Activated CD8-positive, alpha-beta memory T cell treated with anti-CD3 and anti-CD28 coated beads, Interleukin-2, amount 10 ng/mL, durations not matched to agents 7 days and 5 days (primary cell): ENCODE measurements at regions not wholly inside any gene's neighbourhood (a gene's known extent, or its start where the extent isn't known, plus 50 kb on each side); places are given as distances from the start of the nearest gene placed in this dataset.
"Not testable (repeated sequence)": the region's sequence is repeated elsewhere in the genome, so short reads cannot be mapped to it uniquely, and the experiment has no call there.

Experiments used
- ATAC-seq: fragments of 150-1000 bp; cut with Tn5 transposase; one replicate; pipeline ENCODE4 v1.10.0; 2021; ENCODE audit warnings: moderate library complexity
- CTCF ChIA-PET: fragments of 350-600 bp; sonication (Branson Sonifier 250); formaldehyde crosslinking; loops from one replicate; lab custom pipeline; 2021; ENCODE audit warnings: antibody characterized with exemption; lab: Charles Lee
- DNase-seq: peaks from one replicate; pipeline ENCODE4 v3.0.0-alpha.2; 2020
- H3K27ac Mint-ChIP-seq: one replicate; pipeline ENCODE4 v1.8.0; 2021; ENCODE audit warnings: mild to moderate bottlenecking, mixed read lengths
- H3K27me3 Mint-ChIP-seq: one replicate; pipeline ENCODE4 v1.8.0; 2021; ENCODE audit warnings: mixed read lengths
- H3K36me3 Mint-ChIP-seq: one replicate; pipeline ENCODE4 v1.8.0; 2021; ENCODE audit warnings: mild to moderate bottlenecking, mixed read lengths
- H3K4me1 Mint-ChIP-seq: one replicate; pipeline ENCODE4 v1.8.0; 2021; ENCODE audit warnings: mixed read lengths
- H3K4me3 Mint-ChIP-seq: one replicate; pipeline ENCODE4 v1.8.0; 2021; ENCODE audit warnings: mild to moderate bottlenecking, moderate library complexity, mixed read lengths
- H3K9me3 Mint-ChIP-seq: one replicate; pipeline ENCODE4 v1.8.0; 2022; ENCODE audit warnings: low read depth, mixed read lengths

DNA sequence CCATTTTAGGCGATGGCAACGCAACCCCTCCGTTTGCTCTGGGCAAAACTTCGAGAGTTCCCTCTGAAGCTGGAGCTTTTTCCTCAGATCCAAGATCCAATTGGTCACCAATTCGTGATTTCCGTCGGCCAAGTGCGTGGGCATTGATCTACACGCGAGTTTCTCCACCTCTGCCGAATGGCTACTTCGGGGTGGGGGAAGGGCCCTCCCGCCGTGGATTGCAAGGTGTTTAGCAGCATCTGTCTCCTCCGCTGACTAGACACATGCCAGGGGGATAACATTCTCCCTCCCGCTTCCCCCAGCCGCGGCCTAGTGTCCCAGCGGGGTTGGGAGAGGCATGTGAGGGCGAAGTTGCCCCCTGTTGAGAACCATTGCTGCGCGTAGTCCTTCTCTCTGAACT, 120.6 kb downstream of the PPIAL4A start:
- Mint-ChIP-seq H3K4me1 (peaks cover 12% of the 10 kb centered on the region), H3K27me3 (peaks cover 29% of the 10 kb centered on the region)
- ATAC-seq, H3K36me3 Mint-ChIP-seq, H3K4me3 Mint-ChIP-seq, H3K9me3 Mint-ChIP-seq, H3K27ac Mint-ChIP-seq, CTCF ChIA-PET, DNase-seq: not testable (repeated sequence)

DNA sequence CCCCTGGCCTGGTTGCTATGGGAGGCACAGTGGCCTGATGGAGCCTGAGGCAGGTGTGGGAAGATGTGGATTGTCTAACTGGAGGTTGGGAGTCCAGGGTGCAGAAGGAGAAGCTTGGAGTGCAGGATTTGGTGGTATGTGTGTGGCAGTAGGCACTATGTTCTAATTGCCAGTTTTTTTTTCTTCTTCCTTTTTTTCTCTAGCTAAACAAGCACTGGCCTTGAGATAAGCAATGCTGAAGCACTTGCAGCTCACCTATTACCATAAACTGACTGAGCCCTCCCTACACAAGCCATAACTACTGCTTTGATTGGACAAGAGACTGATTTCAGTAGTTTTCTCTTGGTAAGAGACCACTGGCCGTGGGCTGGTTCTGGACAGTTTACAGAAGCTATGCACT, 123.6 kb downstream of the PPIAL4A start:
- not testable (repeated sequence) for H3K27ac Mint-ChIP-seq, DNase-seq

DNA sequence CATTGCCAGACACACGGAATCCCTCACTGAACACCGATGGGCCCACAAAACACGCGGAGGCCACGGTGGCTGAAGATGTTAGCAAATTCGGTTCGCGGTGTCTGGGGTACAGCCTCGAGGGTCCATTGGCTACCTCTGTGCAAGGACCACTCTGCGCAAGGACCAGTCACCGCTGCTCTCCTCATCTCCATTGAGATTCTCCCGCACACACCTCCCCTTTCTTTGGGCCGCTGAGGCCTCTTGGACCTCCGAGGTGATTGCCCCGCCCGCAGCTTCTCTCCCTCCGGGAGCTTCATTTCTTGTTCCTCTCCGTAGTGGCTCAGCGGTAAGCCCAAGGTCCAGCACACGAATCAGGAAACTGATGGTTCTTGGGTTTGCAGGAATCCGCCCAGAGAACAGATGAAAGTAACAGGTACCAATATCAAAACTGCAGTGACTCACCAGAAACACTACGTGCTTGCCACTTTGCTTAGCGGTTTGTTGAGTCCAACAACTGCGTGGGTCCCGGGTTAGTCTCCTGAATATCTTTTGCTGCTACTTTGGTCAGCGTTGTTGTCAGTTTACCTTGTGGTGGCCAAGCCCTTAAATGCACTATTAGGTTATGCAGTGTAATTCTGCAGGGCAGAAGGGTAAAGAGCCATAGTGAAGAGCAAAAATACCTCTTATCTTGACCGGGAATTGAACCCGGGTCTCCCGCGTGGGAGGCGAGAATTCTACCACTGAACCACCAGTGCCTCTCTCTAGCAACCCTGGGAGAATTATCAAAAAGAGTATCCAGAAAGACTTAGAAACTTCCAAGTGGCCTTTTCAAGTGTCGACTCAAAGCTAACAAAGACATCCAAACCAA, 126.8 kb downstream of the PPIAL4A start:
- ATAC-seq (peak; percentile 85), DNase-seq (peak; percentile 59)
- H3K4me1 Mint-ChIP-seq, H3K9me3 Mint-ChIP-seq, H3K27ac Mint-ChIP-seq, CTCF ChIA-PET, H3K36me3 Mint-ChIP-seq, H3K27me3 Mint-ChIP-seq, H3K4me3 Mint-ChIP-seq: not testable (repeated sequence)

More for the DNA sequence above, 123.6 kb downstream of the PPIAL4A start:
- Mint-ChIP-seq H3K4me1 (peaks cover 12% of the 10 kb centered on the region), H3K27me3 (peaks cover 19% of the 10 kb centered on the region)
- H3K36me3 Mint-ChIP-seq, H3K4me3 Mint-ChIP-seq, CTCF ChIA-PET, ATAC-seq, H3K9me3 Mint-ChIP-seq: not testable (repeated sequence)

DNA sequence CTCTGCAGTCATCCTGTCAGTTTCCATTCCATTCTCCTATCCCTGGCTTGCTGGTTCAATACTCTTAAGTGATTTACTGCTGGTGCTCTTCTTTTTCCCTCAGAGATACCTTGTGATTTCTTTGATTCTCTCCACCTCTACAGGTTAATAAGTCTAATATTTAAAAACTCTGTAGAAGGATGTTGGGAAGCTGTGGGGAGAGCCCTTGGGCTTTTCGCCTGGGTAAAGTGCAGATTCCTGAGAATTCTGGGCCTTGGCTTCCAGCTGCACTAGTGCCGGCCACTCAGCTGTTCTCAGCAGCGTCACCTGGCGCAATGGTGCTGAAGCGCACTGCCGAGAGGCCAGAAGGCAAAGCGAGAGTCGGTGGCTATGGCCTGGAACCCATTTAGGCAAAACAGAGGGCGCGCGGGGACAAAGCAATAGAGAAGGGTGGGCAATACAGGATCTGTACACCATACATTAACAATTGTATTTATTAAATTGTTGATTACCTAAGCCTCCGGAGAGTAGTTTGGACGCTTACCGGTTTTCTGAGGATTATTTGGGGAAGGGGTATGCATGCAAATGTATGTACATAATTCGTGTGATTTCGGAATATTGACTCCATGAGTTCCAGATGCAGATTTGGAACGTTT, 130.3 kb downstream of the PPIAL4A start:
- H3K9me3 Mint-ChIP-seq, H3K4me1 Mint-ChIP-seq, H3K27me3 Mint-ChIP-seq, H3K27ac Mint-ChIP-seq, DNase-seq, CTCF ChIA-PET, H3K36me3 Mint-ChIP-seq, ATAC-seq, H3K4me3 Mint-ChIP-seq: not testable (repeated sequence)

DNA sequence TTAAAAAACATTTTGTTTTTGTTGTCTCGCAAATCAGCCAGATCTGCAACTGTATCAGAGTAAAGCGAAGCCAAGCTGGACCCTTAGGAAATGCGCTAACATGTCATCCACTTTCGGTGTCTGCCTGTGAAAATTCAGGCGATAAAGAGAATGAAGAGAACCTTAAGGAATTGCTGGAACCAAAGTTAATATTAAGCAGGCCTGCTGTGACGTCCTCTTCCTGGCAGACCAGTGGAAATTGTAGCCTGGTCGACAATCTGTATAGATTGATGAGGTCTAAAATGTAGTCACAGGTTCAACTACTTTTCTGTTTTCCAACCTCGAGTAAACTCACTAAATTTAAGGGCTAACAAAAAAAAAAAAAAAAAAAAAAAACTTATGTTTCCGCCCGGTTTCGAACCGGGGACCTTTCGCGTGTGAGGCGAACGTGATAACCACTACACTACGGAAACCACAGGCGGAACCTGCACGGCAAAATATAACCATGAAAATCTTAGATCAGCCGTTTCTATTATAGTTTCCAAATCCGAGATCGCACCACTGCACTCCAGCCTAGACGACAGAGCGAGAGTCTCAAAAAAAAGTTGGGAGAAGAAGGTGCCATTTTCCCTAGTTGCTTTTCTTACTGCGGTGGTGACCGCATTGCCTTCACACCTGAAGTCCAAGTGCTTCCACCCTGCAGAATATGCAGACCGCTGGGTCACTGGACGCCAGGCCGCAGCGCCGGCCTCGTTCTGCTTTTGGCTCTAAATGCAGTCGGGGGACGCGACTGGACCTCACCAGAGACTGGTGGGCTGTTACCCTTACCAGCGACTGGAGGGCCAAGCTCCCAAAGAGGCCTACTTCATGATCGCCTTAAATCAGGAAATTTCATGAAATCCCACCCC, 131.0 kb downstream of the PPIAL4A start:
- H3K4me3 Mint-ChIP-seq, H3K36me3 Mint-ChIP-seq, H3K27ac Mint-ChIP-seq, H3K27me3 Mint-ChIP-seq, ATAC-seq, H3K9me3 Mint-ChIP-seq, CTCF ChIA-PET, H3K4me1 Mint-ChIP-seq: not testable (repeated sequence)
- peak; percentile 56 for DNase-seq

DNA sequence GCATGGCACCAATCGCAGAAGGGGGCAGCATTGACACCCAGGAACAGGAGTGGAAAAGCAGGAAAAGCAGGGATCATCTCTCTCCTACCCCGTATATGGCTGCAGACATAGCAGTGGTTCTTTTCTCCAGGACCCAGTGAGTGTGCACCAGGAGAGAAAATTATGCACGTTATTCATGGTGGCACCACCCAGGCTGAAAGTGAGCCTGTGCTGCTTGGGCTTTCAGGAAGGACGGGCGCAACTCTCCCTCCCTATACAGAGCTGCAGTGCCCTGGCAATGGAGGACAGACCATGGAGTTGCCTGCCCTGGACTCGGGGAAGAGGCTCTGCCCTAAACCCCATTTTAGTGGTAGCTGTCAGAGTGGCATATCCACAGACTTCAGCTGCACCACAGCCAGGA, 132.1 kb downstream of the PPIAL4A start:
- DNase-seq, CTCF ChIA-PET, ATAC-seq, H3K27me3 Mint-ChIP-seq, H3K4me3 Mint-ChIP-seq, H3K36me3 Mint-ChIP-seq, H3K27ac Mint-ChIP-seq, H3K9me3 Mint-ChIP-seq, H3K4me1 Mint-ChIP-seq: not testable (repeated sequence)

DNA sequence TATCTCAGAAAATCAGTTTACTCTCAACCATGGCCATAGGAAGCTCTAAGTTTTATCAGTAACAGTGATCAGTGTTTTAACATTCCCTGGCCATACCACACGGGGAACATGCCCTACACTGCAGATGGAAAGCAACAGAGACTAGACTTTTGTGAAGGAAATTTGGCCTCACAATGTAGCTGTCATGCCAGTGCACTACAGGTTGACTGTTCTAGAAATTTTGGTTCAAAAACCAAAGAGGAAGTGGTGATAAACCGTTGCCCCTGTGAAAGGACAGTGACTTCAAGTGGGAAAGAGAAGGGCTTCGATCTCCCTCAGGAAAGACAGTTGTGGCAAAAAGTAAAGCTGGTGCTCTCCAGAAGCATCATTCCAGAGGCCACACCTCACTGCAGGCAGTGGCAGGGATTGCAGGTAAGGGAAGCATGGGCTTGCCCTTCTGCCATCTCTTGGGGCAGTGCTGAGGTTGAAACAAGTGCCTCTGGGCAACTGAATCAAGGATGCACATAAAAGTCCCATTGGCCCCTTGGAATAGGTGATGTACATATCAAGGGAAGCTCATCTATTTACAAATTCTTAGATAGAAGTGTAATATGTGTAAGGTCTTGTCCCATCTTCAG, 143.4 kb downstream of the PPIAL4A start:
- peaks cover 12% of the 10 kb centered on the region for H3K4me1 Mint-ChIP-seq
- H3K4me3 Mint-ChIP-seq, H3K36me3 Mint-ChIP-seq, H3K27me3 Mint-ChIP-seq, DNase-seq, H3K27ac Mint-ChIP-seq, H3K9me3 Mint-ChIP-seq, CTCF ChIA-PET: not testable (repeated sequence)
- ATAC-seq = peak; percentile 49

DNA sequence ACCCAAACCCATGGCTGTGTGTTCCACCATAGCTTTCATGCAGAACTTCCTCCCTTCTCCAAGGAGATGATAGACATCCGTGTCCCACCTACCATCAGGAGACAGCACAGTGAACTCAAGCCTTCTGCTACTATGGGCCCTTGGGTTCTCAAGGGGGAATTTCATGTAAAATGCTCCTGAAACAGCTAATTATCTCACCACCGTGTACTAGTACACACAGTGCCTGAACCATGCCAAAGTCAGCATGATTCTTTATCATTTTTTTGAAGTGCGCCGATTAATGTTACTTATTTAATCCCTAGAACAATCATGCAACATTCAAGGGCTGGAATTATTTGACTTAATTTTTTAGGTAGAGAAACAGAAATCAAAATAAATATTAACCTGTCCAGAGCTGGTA, 147.2 kb downstream of the PPIAL4A start:
- ATAC-seq, H3K9me3 Mint-ChIP-seq, H3K36me3 Mint-ChIP-seq, H3K4me3 Mint-ChIP-seq, CTCF ChIA-PET, DNase-seq, H3K27ac Mint-ChIP-seq, H3K27me3 Mint-ChIP-seq: not testable (repeated sequence)
- H3K4me1 Mint-ChIP-seq = peaks cover 12% of the 10 kb centered on the region

DNA sequence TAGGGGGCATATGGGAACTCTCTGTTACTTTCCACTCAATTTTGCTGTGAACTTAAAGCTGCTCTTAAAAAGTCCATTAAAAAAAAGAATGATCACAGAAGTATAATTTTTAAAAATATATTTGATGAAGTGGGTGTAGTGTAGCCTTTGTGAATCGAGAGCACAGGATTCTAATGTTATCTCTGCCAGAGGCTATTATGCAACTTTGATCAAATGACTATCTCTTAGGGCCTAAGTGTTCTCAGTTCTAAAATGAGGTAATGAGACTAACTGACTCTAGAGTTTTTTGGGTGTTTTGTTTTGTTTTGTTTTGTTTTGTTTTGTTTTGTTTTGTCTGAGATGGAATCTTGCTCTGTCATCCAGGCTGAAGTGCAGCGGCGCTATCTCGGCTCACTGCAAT, 143.2 kb downstream of the FAM72B start:
- CTCF ChIA-PET, H3K4me3 Mint-ChIP-seq: not testable (repeated sequence)

DNA sequence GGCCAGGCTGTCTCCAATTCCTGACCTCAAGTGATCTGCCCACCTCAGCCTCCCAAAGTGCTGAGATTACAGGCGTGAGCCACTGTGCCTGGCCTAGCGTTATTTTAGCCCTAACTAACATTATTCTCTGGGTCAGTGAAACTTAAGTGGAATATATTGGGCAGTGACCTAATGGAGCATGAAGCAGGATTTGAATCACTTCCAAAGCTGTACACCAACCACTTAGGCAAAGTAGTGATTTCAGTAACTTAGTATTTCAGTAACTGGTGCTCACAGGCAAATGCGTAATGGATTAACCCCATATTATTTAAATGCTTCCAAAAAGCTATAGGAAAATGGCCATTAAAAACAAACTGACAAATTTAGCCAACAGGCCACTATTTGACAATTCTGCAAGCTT, 142.6 kb downstream of the FAM72B start:
- H3K9me3 Mint-ChIP-seq, H3K4me1 Mint-ChIP-seq: not testable (repeated sequence)

More for the DNA sequence above, 143.2 kb downstream of the FAM72B start:
- not testable (repeated sequence) for ATAC-seq, H3K4me1 Mint-ChIP-seq, H3K9me3 Mint-ChIP-seq, DNase-seq, H3K36me3 Mint-ChIP-seq, H3K27ac Mint-ChIP-seq, H3K27me3 Mint-ChIP-seq

DNA sequence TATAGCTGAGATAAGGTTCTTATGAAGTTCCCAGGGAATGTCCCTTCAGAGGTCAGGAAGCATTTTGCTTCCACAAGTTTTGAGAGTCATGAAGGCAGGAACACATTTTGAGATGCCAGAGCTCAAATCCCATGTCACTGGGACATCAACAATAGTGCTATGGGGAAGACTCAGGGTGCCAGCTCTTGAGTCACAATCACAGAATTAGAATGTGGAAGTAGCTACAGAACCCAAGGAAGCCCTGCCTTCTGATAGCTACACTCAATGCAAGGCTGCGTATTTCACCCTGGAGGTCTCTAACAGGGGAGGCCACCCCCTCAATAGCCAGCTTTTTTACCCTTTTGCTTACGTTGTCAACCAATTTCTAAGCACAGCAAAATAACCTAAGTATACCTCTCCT, 141.3 kb downstream of the FAM72B start:
- ATAC-seq, H3K4me3 Mint-ChIP-seq, H3K9me3 Mint-ChIP-seq, CTCF ChIA-PET, DNase-seq, H3K4me1 Mint-ChIP-seq, H3K36me3 Mint-ChIP-seq, H3K27ac Mint-ChIP-seq, H3K27me3 Mint-ChIP-seq: not testable (repeated sequence)

More for the DNA sequence above, 142.6 kb downstream of the FAM72B start:
- H3K36me3 Mint-ChIP-seq, H3K27me3 Mint-ChIP-seq, H3K4me3 Mint-ChIP-seq, H3K27ac Mint-ChIP-seq, ATAC-seq, CTCF ChIA-PET, DNase-seq: not testable (repeated sequence)

DNA sequence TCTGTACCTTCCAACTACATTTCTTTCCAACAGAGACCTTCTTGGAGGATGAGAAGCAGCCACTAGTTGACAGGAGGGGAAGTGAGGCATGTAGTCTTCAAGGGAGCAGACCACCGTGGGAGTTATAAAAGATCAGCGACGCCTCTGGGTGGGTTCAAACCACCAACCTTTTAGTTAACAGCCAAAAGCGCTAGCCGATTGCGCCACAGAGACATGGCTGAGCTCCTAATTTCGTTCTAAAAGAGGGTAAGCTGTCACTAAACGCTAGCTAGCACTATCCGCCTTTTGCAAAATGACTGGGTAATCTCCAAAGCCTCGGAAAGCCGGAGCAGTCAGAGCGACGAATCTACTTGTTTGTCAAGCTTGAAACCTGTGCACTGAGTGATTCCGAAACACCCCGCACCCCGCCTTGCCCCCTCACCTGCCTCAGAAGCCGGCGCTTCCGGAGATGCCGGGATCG, 135.8 kb downstream of the FAM72B start:
- CTCF ChIA-PET, H3K4me3 Mint-ChIP-seq, H3K4me1 Mint-ChIP-seq, H3K36me3 Mint-ChIP-seq, H3K9me3 Mint-ChIP-seq, H3K27ac Mint-ChIP-seq: not testable (repeated sequence)
- ATAC-seq (peak; percentile 47), DNase-seq (peak; percentile 49)
- H3K27me3 Mint-ChIP-seq = peaks cover 18% of the 10 kb centered on the region
